ENCODE measurements at regions not wholly inside any gene's neighbourhood (a gene's known extent, or its start where the extent isn't known, plus 50 kb on each side); places are given as distances from the start of the nearest gene placed in this dataset.

- DNase-seq, result no peak
These were observed 203.4 kb upstream of the GPR26 start for GRCh38 chr10:123462756-123463155.

- no peak for DNase-seq
These were observed 203.0 kb upstream of the GPR26 start for GRCh38 chr10:123463181-123463580.

- DNase-seq, result no peak
These were observed 202.5 kb upstream of the GPR26 start for GRCh38 chr10:123463698-123464097.

- no peak for DNase-seq
These were observed 201.5 kb upstream of the GPR26 start for GRCh38 chr10:123464430-123465323.

- DNase-seq, result no peak
These were observed 195.7 kb upstream of the GPR26 start for GRCh38 chr10:123470336-123470921.

- DNase-seq, result no peak
These were observed 194.3 kb upstream of the GPR26 start for GRCh38 chr10:123471811-123472210.

GRCh38 chr10:123472606-123473005, 193.5 kb upstream of the GPR26 start:
- DNase-seq, result no peak

GRCh38 chr10:123474700-123475099, 191.5 kb upstream of the GPR26 start:
- no peak for DNase-seq

- DNase-seq, result no peak
These were observed 190.7 kb upstream of the GPR26 start for GRCh38 chr10:123475466-123475865.

- DNase-seq, result no peak
These were observed 188.0 kb upstream of the GPR26 start for GRCh38 chr10:123478116-123478515.

GRCh38 chr10:123479640-123480039, 186.5 kb upstream of the GPR26 start:
- no peak for DNase-seq

GRCh38 chr10:123480344-123480743, 185.8 kb upstream of the GPR26 start:
- DNase-seq, result no peak

GRCh38 chr10:123480845-123481244, 185.3 kb upstream of the GPR26 start:
- no peak for DNase-seq

GRCh38 chr10:123484722-123485121, 181.4 kb upstream of the GPR26 start:
- no peak for DNase-seq

- no peak for DNase-seq
These were observed 180.7 kb upstream of the GPR26 start for GRCh38 chr10:123485341-123485960.

GRCh38 chr10:123488436-123488835, 177.7 kb upstream of the GPR26 start:
- no peak for DNase-seq

- DNase-seq, result no peak
These were observed 174.8 kb upstream of the GPR26 start for GRCh38 chr10:123491364-123491763.

GRCh38 chr10:123492016-123492415, 174.1 kb upstream of the GPR26 start:
- no peak for DNase-seq

GRCh38 chr10:123494301-123494808, 171.8 kb upstream of the GPR26 start:
- DNase-seq, result no peak

- no peak for DNase-seq
These were observed 169.8 kb upstream of the GPR26 start for GRCh38 chr10:123496375-123496774.

- DNase-seq, result no peak
These were observed 169.0 kb upstream of the GPR26 start for GRCh38 chr10:123496996-123497660.

- DNase-seq, result no peak
These were observed 166.0 kb upstream of the GPR26 start for GRCh38 chr10:123500110-123500509.

GRCh38 chr10:123501148-123501547, 165.0 kb upstream of the GPR26 start:
- DNase-seq, result no peak
